HG02678 (cell line): ENCODE measurements at regions not wholly inside any gene's neighbourhood (a gene's known extent, or its start where the extent isn't known, plus 50 kb on each side); places are given as distances from the start of the nearest gene placed in this dataset.

Experiments
- ATAC-seq: cut with Tn5 transposase; IDR thresholded peaks from one replicate; pipeline ENCODE4 v1.9.1; 2021; ENCODE audit warnings: mild to moderate bottlenecking, moderate library complexity; ENCODE audit not compliant: unreplicated experiment

- no peak for ATAC-seq
These were observed 51.1 kb downstream of the HYCC1 start for GRCh38 chr7:22962775-22963350.

- no peak for ATAC-seq
These were observed 55.2 kb downstream of the HYCC1 start for GRCh38 chr7:22958742-22959141.

DNA sequence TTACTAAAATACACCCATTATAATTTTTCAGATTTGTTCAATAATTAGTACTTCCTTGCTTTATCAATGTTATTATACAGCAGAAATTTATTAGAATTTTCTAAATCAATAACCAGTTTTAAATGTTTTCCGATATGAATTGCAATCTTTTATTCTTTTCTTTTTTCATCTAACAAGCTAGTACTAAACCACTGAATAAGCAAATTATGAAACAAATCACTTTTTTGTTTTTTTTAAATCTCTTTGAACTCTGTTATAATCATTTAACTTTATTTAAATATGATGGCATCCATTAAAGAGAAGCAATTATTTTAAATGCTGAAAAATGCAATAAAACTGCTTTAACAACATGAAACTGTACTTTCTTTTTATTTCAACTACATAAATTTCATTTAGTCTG is 59.7 kb downstream of the HYCC1 start:
- ATAC-seq, result no peak

DNA sequence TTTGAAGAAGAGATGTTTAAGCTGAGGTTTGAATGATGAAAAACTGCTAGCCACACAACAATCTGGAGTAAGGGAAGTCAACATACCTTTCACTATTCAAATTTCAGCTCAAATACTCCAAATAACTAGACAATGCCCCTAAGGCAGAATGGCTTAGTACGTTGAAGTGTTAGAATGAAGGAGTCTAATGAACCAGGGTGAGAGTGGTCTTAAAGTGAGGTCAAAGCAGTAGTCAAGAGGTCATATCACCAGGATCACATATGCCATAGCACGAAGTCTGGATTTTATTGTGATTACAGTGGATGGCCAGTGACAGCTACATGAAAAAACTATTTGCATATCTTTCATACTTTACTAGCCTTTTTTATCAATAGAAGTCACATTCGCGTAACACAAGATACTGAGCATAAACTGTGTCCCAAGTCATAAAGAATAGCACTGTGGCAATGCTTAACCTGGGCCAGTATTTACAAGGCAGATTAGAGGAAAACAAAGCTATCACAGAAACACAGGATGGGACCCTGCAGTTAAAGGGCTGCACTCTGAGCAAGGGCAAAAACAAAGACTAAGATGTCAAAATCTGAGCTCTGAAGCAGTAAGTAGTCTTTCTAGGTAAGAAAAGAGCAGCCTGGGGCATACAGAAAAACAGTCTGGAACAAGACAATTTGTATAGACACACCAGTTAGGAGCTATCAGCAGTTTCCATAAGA is 61.5 kb downstream of the HYCC1 start:
- no peak for ATAC-seq

DNA sequence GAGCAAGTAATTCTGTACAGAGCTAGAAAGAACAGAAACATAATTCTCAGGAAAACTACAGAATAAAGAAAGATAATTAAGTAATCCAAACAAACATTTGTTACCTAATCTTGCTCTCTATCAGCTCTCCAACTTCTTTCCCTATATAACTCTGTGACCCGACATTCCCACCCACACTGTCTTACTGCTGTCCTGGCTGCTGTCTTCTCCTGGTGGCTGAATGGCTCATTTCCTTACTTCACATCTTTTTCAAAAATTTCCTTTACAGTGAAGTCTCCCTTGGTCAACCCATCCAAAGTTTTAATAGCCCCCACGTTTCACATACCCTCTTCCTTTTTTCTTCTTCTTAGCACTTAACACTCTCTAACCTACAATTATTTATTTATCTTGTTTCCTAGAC is 64.0 kb downstream of the HYCC1 start:
- no peak for ATAC-seq

DNA sequence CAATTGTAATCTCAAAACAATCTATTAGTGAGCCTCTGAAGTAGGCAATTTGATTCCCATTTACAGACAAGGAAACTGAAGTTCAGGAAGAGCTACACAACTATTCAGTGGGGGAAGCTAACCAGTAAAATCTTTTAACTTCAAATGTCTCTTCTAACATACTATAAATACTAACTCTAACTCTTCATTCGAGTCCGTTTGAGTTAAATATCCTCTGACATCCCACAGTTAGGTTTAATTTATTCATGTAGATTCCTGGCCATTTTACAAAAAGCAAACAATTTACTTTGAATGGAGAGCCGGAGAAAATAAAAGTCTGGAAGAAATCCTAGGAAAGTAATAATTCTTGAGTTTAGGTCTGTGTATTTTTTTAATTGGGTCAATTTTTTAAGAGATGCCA is 64.7 kb downstream of the HYCC1 start:
- no peak for ATAC-seq

DNA sequence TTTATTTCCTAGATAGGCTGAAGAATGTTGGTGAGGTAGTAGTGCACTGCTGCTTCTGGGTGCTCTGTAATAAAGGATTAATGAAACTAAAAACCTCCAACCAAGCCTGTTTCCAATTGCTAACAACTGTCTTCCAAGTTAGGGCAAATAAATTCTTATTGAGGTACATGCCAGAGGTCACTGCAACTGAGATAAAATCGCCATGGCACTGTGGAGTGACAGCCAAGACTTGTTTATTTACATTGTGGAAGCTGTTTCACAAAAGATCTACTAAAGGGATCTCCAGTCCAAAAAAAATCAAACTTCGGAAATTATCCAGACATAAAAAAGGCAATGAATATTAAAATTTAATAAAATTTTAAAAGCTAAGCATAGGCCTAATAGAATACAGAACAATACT is 65.2 kb downstream of the HYCC1 start:
- ATAC-seq, result no peak

GRCh38 chr7:22945584-22945983 is 68.3 kb downstream of the HYCC1 start:
- no peak for ATAC-seq

DNA sequence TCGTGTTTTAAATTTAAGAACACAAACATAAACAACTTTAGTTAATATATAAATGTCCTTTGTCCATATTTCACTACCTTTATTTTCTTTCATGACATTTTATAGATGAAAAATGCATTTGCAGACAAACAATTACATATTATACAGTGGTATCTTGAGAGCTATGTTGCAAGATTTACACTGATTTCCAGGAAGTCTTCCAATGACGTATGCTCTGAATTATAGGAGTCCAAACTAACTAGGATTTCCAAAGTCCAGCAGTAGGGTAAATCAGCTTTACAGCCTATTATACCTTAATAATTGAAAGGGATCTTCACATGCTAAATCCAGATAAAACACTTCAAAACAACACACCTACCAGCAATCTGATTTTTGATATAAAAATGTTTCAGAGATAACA is 69.4 kb downstream of the HYCC1 start:
- no peak for ATAC-seq

- ATAC-seq, result no peak
These were observed 69.9 kb downstream of the HYCC1 start for GRCh38 chr7:22944022-22944421.

- no peak for ATAC-seq
These were observed 71.7 kb downstream of the HYCC1 start for GRCh38 chr7:22942191-22942590.

DNA sequence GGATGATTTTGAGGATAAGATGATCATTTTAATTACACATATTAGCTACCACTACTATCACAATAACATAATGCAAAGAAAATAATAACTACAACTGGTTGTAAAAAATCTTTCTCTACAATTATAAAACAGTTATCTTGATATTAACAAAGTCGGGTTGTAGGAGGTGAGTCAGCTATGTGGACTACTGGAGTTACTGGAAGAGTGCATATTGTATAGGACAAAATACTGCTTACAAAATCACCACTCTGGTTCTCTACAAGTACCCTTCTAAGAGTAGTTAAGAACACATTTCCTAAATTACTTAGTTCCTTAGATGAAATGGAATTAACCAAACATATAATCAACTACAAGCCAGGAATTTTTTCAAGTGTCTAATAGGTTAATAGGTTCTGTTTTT is 74.1 kb downstream of the HYCC1 start:
- no peak for ATAC-seq

DNA sequence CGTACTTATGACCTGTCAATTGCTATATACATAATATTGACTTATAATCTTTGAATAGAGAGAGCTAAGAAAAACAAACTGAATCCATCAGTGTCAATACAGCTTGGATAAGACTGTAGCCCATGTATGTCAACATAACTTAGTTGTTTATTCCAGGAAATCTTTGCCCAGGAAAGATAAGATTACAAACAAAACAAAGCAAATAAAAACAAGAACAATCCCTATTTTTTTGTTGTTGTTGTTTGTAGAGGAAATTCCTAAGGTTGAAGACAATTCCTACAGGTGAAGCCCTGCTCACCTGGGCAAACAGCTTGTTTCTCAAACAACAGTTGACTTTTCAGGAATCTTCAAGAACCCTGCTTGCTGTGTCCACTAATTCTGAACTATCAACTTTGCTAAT is 76.0 kb downstream of the HYCC1 start:
- no peak for ATAC-seq

DNA sequence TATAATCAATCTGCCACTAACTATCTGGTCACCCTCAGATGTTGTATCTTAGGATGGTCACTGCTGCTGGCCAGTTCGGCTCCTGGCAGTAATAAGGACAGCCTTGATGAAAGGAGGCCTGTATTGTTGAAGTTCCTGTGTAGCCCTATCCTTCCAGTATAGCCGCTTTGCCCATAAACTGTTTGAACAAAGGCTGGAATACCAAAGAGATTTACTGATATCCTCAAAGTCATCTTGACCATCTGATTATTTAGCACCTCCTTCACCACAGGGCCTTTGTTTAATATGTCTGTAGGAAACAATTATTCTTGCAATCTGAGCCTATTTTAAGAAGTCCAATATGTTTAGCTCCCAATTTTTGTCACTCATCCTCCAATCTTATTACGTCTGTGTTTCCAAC is 77.7 kb downstream of the HYCC1 start:
- ATAC-seq, result no peak

GRCh38 chr7:22935269-22935668 is 78.7 kb downstream of the HYCC1 start:
- ATAC-seq, result no peak

DNA sequence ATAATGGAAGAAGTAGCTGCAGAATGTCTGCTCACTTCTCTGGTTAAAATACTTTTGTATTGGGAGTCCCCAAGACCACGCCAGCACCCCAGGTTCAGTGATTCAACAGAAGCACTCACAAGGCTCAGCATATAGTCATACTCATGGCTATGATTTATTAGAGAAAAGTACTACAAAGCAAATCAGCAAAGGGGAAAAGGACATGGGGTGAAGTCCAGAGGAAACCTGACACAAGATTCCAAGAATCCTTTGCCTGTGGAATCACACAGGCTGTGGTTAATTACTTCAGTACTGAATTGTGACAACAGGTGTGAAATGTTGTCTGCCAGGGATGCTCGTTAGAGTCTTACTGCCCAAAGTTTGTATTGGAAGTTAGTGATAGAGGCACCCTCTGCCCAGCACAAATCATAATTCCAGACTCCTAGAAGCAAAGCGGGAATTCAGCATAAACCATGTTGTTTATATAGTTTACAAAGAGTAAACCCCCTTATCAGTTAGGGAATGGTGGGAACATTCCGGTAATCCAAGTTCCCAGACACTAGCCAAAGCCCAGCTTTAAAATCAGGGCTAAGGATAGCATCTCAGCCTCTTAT is 79.4 kb downstream of the HYCC1 start:
- ATAC-seq, result no peak

GRCh38 chr7:22934023-22934422 is 79.9 kb downstream of the HYCC1 start:
- ATAC-seq, result no peak

DNA sequence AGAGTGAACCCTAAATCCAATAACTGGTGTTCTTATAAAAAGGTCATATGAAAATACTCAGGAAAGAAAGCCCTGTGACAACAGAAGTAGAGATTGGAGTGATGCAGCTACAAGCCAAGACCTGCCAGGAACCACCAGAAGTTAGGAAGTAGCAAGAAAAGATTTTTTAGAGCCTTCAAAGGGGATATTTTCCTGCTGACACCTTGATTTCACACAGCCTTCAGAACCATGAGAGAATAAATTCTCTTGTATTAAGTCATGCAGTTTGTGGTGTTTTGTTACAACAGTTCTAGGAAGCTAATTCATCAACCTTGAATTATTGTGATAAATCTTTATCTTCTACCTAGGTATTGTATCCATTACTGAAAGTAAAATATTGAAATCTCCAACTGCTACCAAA is 81.0 kb downstream of the HYCC1 start:
- ATAC-seq, result no peak

DNA sequence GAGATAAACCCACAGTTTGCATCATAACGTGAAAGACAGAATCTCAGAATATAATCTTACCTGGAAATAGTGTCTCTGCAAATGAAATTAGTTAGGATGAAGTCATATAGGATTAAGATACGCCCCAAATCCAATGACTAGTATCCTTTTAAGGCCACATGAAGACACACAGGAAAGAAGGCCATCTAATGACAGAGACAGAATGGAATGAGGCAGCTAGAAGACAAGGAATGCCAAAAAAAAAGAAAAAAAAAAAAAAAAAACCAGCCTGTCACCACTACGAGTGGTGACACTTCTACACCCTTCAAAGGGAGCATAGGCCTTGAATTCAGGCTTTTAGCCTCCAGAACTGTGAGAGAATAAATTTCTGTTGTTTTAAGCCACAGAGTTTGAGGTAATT is 82.9 kb downstream of the HYCC1 start:
- no peak for ATAC-seq

- ATAC-seq, result no peak
These were observed 91.6 kb downstream of the HYCC1 start for GRCh38 chr7:22922307-22922706.

- no peak for ATAC-seq
These were observed 92.4 kb downstream of the HYCC1 start for GRCh38 chr7:22921386-22922086.

DNA sequence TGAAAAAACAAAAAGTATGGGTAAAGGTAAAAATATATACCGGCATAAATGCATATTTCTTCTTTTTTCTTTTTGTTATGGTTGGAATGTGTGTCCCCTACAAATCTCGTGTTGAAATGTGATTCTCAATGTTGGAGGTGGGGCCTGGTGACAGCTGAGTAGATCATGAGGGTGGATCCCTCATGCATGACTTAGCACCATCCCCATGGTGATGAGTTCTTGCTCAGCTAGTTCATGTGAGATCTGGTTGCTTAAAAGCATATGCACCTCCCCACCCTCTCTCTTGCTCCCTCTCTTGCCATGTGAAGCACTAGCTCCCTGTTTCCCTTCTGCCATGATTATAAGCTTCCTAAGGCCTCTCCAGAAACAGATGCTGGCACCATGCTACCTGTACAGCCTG is 93.3 kb downstream of the HYCC1 start:
- ATAC-seq, result no peak
